Loucy (cell line): ENCODE measurements at regions not wholly inside any gene's neighbourhood (a gene's known extent, or its start where the extent isn't known, plus 50 kb on each side); places are given as distances from the start of the nearest gene placed in this dataset.

Experiments
- H2AFZ ChIP-seq: fragments of 200-600 bp; sonication (generic); 2 replicates; pipeline ENCODE4 v1.6.0; 2016; ENCODE audit warnings: antibody characterized with exemption, mild to moderate bottlenecking, low read length, moderate library complexity
- H3F3A ChIP-seq: fragments of 200-600 bp; 2 replicates; pipeline ENCODE4 v1.6.0; 2016; ENCODE audit warnings: antibody characterized with exemption, low read depth, mild to moderate bottlenecking
- H3K27me3 ChIP-seq: fragments of 200-600 bp; sonication (generic); 2 replicates; pipeline ENCODE4 v1.6.1; 2014; ENCODE audit warnings: low read length, mild to moderate bottlenecking; ENCODE audit not compliant: insufficient read depth, poor library complexity, severe bottlenecking
- H3K36me3 ChIP-seq: fragments of 200-600 bp; sonication (generic); 2 replicates; pipeline ENCODE4 v1.6.1; 2016; ENCODE audit warnings: low read length; ENCODE audit not compliant: insufficient read depth
- H3K4me1 ChIP-seq: fragments of 200-600 bp; sonication (generic); 2 replicates; pipeline ENCODE4 v1.5.1; 2014; ENCODE audit warnings: low read length, mild to moderate bottlenecking; ENCODE audit not compliant: insufficient read depth, poor library complexity, severe bottlenecking
- H3K4me2 ChIP-seq: fragments of 200-600 bp; sonication (generic); 2 replicates; pipeline ENCODE4 v1.6.0; 2014; ENCODE audit warnings: antibody characterized with exemption, low read length, low read depth, mild to moderate bottlenecking; ENCODE audit not compliant: poor library complexity, severe bottlenecking
- H3K4me3 ChIP-seq: fragments of 200-600 bp; sonication (generic); 2 replicates; pipeline ENCODE4 v1.5.1; 2014; ENCODE audit warnings: low read length, mild to moderate bottlenecking, mixed read lengths; ENCODE audit not compliant: poor library complexity, severe bottlenecking
- H3K79me2 ChIP-seq: fragments of 200-600 bp; sonication (generic); 2 replicates; pipeline ENCODE4 v1.6.1; 2014; ENCODE audit warnings: low read length; ENCODE audit not compliant: insufficient read depth
- H3K9ac ChIP-seq: fragments of 200-600 bp; sonication (generic); 2 replicates; pipeline ENCODE4 v1.6.0; 2014; ENCODE audit warnings: mild to moderate bottlenecking, low read depth, low read length, moderate library complexity; ENCODE audit not compliant: poor library complexity, severe bottlenecking
- H3K9me2 ChIP-seq: fragments of 200-600 bp; sonication (generic); replicated peaks from 2 replicates; pipeline ENCODE4 v1.6.1; 2016; ENCODE audit warnings: low read depth, low read length, mixed read lengths
- H3K9me3 ChIP-seq: fragments of 200-600 bp; sonication (generic); 2 replicates; pipeline ENCODE4 v1.6.1; 2014; ENCODE audit warnings: mild to moderate bottlenecking, antibody characterized with exemption, low read length, low read depth; ENCODE audit not compliant: insufficient read depth
- H4K20me1 ChIP-seq: fragments of 200-600 bp; sonication (generic); 2 replicates; pipeline ENCODE4 v1.6.0; 2014; ENCODE audit warnings: antibody characterized with exemption, low read length, mild to moderate bottlenecking; ENCODE audit not compliant: insufficient read depth, poor library complexity, severe bottlenecking
- CTCF ChIP-seq: fragments of 200-600 bp; sonication (generic); conservative IDR thresholded peaks from 2 replicates; pipeline ENCODE4 v1.5.1; 2014; ENCODE audit warnings: mild to moderate bottlenecking, antibody characterized with exemption, low read length
- EZH2phosphoT487 ChIP-seq: fragments of 200-600 bp; IDR thresholded peaks from 2 replicates; pipeline ENCODE4 v1.6.1; 2018; ENCODE audit warnings: antibody characterized with exemption, mild to moderate bottlenecking, moderate library complexity, borderline replicate concordance

GRCh38 chr13:81791641-81792040 lies 1450.7 kb upstream of the SPRY2 start:
- H3K4me1 ChIP-seq = no peaks in the 10 kb centered on the region
- no peak overlapping the region for H3K9ac ChIP-seq
- H3K4me3 ChIP-seq = no peak overlapping the region
- H3K9me3 ChIP-seq = no peaks in the 10 kb centered on the region
- H3K9me2 ChIP-seq = no peaks in the 10 kb centered on the region
- H3K36me3 ChIP-seq = no peaks in the 10 kb centered on the region
- no peak overlapping the region for H3K4me2 ChIP-seq
- no peak for TF ChIP-seq CTCF
- TF ChIP-seq EZH2phosphoT487 = no peak
- H2AFZ ChIP-seq = no peak overlapping the region
- H3F3A ChIP-seq = no peaks in the 10 kb centered on the region
- H3K79me2 ChIP-seq = no peaks in the 10 kb centered on the region
- no peaks in the 10 kb centered on the region for H4K20me1 ChIP-seq
- H3K27me3 ChIP-seq = no peaks in the 10 kb centered on the region

- TF ChIP-seq CTCF = no peak
- TF ChIP-seq EZH2phosphoT487 = no peak
- H3K79me2 ChIP-seq = no peaks in the 10 kb centered on the region
- no peak overlapping the region for H2AFZ ChIP-seq
- no peaks in the 10 kb centered on the region for H3K27me3 ChIP-seq
- no peak overlapping the region for H3K9ac ChIP-seq
- H4K20me1 ChIP-seq = no peaks in the 10 kb centered on the region
- no peaks in the 10 kb centered on the region for H3K4me1 ChIP-seq
- H3K4me2 ChIP-seq = no peak overlapping the region
- H3K9me3 ChIP-seq = no peaks in the 10 kb centered on the region
- no peaks in the 10 kb centered on the region for H3K36me3 ChIP-seq
- H3K9me2 ChIP-seq = no peaks in the 10 kb centered on the region
- no peaks in the 10 kb centered on the region for H3F3A ChIP-seq
- H3K4me3 ChIP-seq = no peak overlapping the region
Observed at GRCh38 chr13:81781471-81781870, 1440.5 kb upstream of the SPRY2 start.

- no peaks in the 10 kb centered on the region for H3K27me3 ChIP-seq
- no peak overlapping the region for H3K4me3 ChIP-seq
- H4K20me1 ChIP-seq = no peaks in the 10 kb centered on the region
- no peaks in the 10 kb centered on the region for H3K79me2 ChIP-seq
- H3K36me3 ChIP-seq = no peaks in the 10 kb centered on the region
- no peak overlapping the region for H3K4me2 ChIP-seq
- no peak for TF ChIP-seq EZH2phosphoT487
- no peak for TF ChIP-seq CTCF
- H3K4me1 ChIP-seq = no peaks in the 10 kb centered on the region
- no peaks in the 10 kb centered on the region for H3K9me3 ChIP-seq
- no peaks in the 10 kb centered on the region for H3K9me2 ChIP-seq
- H3F3A ChIP-seq = no peaks in the 10 kb centered on the region
- H3K9ac ChIP-seq = no peak overlapping the region
- no peak overlapping the region for H2AFZ ChIP-seq
Observed at GRCh38 chr13:81779876-81780275, 1439.0 kb upstream of the SPRY2 start.
